ENCODE measurements at regions not wholly inside any gene's neighbourhood (a gene's known extent, or its start where the extent isn't known, plus 50 kb on each side); places are given as distances from the start of the nearest gene placed in this dataset.

DNA sequence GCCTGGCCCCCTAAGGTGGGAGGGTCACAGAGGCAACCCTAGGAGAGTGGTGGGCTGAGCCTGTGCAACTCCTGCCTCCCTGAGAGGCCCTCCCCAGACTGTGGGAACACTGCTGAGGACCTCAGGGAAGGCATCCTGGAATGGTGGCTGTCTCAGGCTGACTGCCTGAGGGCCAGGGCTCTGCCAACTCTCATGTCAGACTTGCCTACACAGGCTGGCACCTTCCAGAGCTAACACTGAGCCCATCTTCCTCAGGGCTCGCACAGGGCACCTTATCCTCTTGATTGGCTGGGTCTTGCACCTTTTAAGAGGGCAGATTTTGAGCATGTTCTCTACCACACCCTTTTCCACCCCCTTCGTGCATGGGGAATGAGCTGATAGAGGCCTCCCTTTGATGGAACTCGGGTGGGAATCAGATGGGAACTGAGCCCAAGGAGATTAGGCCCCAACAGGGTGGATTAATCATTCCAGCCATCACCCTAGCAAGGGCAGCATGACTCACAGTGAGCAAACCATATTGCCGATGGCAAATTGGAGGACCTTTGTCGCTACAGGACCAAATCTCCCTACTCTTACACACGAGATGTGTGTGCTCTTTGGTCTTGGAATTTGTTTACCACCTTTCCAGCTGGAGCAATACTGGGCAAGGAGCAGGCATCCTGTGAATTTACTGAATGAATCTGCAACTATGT, 702.8 kb downstream of the VRK1 start:
- H3K9me3 ChIP-seq (ENCODE audit: control insufficient read depth in 2 of 3, insufficient read depth in 1 of 3, low read length in 3 of 3): no peaks in the 10 kb centered on the region
- H3K4me3 ChIP-seq (ENCODE audit: low read length in 3 of 3): no peak overlapping the region
- FAIRE-seq (no peak), DNase-seq (no peak)
- H3K36me3 ChIP-seq (ENCODE audit: control insufficient read depth in 2 of 3, insufficient read depth in 3 of 3, low read length in 3 of 3): no peaks in the 10 kb centered on the region
- H3K4me1 ChIP-seq (ENCODE audit: control insufficient read depth in 2 of 3, insufficient read depth in 2 of 3, low read depth in 1 of 3, low read length in 3 of 3): no peaks in the 10 kb centered on the region
- intact Hi-C loops (cut with DNase I): no loop called here
- TF ChIP-seq, protein P1, sequence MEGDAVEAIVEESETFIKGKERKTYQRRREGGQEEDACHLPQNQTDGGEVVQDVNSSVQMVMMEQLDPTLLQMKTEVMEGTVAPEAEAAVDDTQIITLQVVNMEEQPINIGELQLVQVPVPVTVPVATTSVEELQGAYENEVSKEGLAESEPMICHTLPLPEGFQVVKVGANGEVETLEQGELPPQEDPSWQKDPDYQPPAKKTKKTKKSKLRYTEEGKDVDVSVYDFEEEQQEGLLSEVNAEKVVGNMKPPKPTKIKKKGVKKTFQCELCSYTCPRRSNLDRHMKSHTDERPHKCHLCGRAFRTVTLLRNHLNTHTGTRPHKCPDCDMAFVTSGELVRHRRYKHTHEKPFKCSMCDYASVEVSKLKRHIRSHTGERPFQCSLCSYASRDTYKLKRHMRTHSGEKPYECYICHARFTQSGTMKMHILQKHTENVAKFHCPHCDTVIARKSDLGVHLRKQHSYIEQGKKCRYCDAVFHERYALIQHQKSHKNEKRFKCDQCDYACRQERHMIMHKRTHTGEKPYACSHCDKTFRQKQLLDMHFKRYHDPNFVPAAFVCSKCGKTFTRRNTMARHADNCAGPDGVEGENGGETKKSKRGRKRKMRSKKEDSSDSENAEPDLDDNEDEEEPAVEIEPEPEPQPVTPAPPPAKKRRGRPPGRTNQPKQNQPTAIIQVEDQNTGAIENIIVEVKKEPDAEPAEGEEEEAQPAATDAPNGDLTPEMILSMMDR (IDR thresholded peaks at IDR 0.05; ENCODE audit: borderline replicate concordance, extremely low read depth, insufficient read depth): no peak
- H3K9ac ChIP-seq (ENCODE audit: low read length in 3 of 3): no peak overlapping the region
- H3K27ac ChIP-seq (ENCODE audit: low read depth in 2 of 2, low read length in 2 of 2): no peak overlapping the region
- no peaks in the 10 kb centered on the region for H3K27me3 ChIP-seq (ENCODE audit: control insufficient read depth, insufficient read depth, low read length)

DNA sequence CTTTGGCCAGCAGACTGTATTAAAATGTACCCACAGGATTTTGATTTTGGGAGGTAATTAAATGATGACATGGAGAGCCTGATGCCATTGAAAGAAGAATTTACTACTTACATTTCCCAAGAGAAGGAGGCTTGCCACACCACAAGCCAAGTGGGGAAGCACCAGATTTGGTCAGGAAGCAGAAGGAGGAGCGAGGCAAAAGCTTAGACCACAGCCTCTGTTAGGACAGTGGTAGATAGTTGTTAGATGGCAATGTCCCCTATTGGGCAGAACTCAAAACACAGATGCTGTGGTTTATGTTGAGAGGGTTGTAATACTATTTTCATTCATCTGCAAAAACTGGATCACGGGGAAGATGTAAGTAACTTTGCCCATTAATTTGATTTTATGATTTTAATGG, 709.4 kb downstream of the VRK1 start:
- no peak overlapping the region for H3K27ac ChIP-seq (ENCODE audit: low read depth in 2 of 2, low read length in 2 of 2)
- intact Hi-C loops (cut with DNase I): no loop called here
- no peak for FAIRE-seq

DNA sequence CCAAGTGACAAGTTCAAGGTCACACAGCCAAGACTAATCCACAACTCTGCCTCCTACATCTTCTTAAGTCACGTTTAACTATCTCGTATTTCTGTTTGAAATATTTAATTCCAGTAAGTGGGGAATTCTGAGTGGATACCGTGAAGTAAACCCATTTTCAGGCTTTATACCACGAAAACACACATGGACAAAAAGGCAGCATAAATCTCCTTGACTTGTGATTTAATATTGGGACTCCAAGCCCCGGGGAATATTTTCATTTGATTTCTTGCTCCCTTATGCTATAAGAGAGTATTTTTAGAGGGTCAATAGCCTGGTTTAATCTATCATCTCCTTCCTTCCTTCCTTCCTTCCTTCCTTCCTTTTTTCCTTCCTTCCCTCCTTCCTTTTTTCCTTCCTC, 716.7 kb downstream of the VRK1 start:
- Histone ChIP-seq H3K27ac (ENCODE audit: low read depth in 2 of 2, low read length in 2 of 2) (no peak overlapping the region), H3K4me3 (ENCODE audit: low read length in 3 of 3) (no peak overlapping the region), H3K36me3 (ENCODE audit: control insufficient read depth in 2 of 3, insufficient read depth in 3 of 3, low read length in 3 of 3) (no peaks in the 10 kb centered on the region), H3K9me3 (ENCODE audit: control insufficient read depth in 2 of 3, insufficient read depth in 1 of 3, low read length in 3 of 3) (no peaks in the 10 kb centered on the region), H3K27me3 (ENCODE audit: control insufficient read depth, insufficient read depth, low read length) (no peaks in the 10 kb centered on the region), H3K4me1 (ENCODE audit: control insufficient read depth in 2 of 3, insufficient read depth in 2 of 3, low read depth in 1 of 3, low read length in 3 of 3) (no peaks in the 10 kb centered on the region), H3K9ac (ENCODE audit: low read length in 3 of 3) (no peak overlapping the region)
- TF ChIP-seq, protein P1 (IDR thresholded peaks at IDR 0.05; ENCODE audit: borderline replicate concordance, extremely low read depth, insufficient read depth): no peak
- FAIRE-seq: no peak
- no peak for DNase-seq
- intact Hi-C loops (cut with DNase I): no loop called here

More for the DNA sequence above, 709.4 kb downstream of the VRK1 start:
- no peak for DNase-seq
- Histone ChIP-seq H3K4me1 (ENCODE audit: control insufficient read depth in 2 of 3, insufficient read depth in 2 of 3, low read depth in 1 of 3, low read length in 3 of 3) (no peaks in the 10 kb centered on the region), H3K9ac (ENCODE audit: low read length in 3 of 3) (no peak overlapping the region), H3K4me3 (ENCODE audit: low read length in 3 of 3) (no peak overlapping the region), H3K9me3 (ENCODE audit: control insufficient read depth in 2 of 3, insufficient read depth in 1 of 3, low read length in 3 of 3) (no peaks in the 10 kb centered on the region), H3K27me3 (ENCODE audit: control insufficient read depth, insufficient read depth, low read length) (no peaks in the 10 kb centered on the region), H3K36me3 (ENCODE audit: control insufficient read depth in 2 of 3, insufficient read depth in 3 of 3, low read length in 3 of 3) (no peaks in the 10 kb centered on the region)
- TF ChIP-seq, protein P1 (IDR thresholded peaks at IDR 0.05; ENCODE audit: borderline replicate concordance, extremely low read depth, insufficient read depth): no peak

All from kidney (tissue), 13 donors.